LNCAP (cell line): ENCODE measurements at regions not wholly inside any gene's neighbourhood (a gene's known extent, or its start where the extent isn't known, plus 50 kb on each side); places are given as distances from the start of the nearest gene placed in this dataset.

Experiments
- TF ChIP-seq, protein P1 (sequence below): fragments of 450-650 bp; IDR thresholded peaks from 2 replicates; pipeline ENCODE4 v1.5.1; 2017; ENCODE audit warnings: mild to moderate bottlenecking

DNA sequence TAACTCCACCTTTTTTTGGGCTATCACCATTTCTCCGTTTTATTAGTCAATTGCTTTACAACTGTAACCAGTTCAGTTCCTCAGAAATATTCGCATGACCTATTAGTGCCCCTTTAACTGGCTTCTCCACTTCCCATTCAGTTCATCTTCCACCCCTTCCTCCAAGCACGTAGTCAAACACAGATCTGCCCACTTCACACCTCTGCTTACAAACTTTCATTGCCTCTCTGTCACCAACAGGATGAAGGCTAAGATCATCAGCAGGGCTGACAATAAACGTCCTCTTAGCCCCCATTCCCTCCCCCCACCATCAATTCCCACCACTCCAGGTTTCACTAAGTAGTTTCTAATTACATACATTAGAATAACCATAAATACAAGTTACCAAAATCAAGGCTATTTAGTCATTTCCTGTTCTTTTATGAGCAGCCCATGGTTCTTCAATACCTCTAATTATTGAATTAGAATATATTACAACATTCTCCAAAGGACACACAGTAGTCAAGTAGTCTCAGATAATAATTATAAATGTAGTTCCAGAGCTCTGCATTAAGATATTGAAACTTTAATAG is 95.7 kb downstream of the SPRY2 start:
- TF ChIP-seq, protein P1, sequence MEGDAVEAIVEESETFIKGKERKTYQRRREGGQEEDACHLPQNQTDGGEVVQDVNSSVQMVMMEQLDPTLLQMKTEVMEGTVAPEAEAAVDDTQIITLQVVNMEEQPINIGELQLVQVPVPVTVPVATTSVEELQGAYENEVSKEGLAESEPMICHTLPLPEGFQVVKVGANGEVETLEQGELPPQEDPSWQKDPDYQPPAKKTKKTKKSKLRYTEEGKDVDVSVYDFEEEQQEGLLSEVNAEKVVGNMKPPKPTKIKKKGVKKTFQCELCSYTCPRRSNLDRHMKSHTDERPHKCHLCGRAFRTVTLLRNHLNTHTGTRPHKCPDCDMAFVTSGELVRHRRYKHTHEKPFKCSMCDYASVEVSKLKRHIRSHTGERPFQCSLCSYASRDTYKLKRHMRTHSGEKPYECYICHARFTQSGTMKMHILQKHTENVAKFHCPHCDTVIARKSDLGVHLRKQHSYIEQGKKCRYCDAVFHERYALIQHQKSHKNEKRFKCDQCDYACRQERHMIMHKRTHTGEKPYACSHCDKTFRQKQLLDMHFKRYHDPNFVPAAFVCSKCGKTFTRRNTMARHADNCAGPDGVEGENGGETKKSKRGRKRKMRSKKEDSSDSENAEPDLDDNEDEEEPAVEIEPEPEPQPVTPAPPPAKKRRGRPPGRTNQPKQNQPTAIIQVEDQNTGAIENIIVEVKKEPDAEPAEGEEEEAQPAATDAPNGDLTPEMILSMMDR = no peak

DNA sequence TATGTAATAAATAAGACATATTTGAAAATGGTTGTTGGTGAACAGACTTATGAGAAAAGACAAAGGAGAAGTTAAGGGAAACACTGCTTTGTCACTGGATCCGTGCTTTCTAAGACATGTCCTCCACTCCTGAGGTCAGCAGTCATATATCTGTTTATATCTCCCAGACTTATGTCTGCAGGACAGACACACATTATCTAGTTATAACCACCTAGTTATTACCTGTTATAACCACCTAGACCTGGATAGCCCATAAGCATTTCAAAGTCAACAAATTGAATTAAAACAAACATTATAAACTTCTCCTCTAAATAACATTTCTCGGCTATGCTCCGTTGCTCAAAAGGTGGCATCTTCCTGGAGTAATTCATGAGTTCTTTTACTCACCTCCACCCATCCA is 96.4 kb downstream of the SPRY2 start:
- TF ChIP-seq, protein P1 = no peak

DNA sequence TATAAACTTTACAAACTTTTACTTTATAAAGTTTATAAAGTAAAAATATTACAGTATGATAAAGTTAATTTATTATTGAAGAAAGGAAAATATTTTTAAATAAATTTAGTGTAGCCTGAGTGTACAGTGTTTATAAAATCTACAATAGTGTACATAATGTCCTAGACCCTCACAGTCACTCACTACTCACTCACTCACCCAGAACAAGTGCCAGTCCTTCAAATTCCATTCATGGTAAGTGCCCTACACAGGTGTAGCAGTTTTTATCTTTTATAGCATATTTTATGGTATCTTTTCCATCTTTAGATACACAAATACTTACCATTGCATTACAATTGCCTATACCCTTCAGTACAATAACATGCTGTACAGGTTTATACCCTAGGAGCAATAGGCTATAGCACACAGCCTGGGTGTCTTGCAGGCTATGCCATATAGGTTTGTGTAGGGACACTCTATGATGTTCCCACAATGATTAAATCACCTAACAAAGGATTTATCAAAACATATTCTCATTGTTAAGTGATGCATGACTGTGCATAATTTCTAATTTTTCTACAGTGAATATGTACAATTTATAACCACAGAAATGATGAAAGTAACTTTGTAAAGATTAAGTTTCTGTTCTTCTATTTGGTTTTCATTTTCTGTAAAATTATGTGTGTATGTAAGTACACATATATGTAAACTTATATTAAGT is 98.0 kb downstream of the SPRY2 start:
- TF ChIP-seq, protein P1 = no peak

DNA sequence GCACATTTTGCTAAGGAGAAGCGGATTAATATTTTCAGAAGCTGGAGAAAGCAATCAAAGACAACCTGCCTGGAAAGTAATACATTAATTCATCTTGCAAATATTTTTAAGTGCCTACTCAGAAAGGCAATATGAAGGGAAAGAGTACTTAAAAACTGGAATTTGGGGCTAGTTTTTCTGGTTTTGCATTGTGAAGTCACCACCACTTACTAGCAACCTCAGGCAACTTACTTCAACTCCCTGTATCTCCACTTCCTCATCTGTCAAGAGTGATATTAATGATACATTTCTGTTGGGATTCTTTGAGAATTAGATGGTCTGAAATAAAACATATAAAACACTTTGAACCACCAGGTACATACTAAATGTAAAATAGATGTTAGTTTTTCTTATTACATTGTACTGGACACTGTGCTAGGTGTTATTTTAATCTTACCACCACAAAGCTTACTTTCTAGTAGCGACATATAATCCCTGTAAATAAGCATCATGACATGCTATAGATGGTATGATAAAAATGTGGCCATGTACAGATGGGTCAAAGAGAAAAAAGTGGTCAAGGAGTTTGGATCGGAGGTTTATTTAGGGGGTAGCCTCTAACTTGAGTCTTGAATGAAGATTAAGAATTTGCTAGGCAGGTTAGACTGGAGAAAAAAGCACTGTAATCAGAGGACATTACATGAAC is 101.2 kb downstream of the SPRY2 start:
- TF ChIP-seq, protein P1 = no peak

DNA sequence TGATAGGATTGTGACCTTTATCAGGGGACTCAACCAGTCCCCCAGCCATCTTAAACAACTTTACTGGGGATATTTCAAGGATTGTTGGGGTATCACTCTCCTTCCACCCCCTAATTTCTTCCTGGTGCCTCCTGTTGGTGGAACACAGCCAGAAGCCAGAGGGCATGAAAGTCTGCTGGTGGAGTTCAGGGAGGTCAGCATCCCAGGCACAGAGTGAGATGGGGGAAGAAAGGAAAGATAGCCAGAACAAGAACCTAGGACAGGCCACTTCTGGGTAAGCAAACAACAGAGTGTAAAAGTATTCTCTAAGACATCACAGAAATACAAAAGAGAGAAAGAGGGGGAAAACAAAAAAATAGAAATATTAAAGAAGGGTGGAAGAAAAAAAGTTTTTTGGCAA is 101.8 kb downstream of the SPRY2 start:
- TF ChIP-seq, protein P1 = no peak

DNA sequence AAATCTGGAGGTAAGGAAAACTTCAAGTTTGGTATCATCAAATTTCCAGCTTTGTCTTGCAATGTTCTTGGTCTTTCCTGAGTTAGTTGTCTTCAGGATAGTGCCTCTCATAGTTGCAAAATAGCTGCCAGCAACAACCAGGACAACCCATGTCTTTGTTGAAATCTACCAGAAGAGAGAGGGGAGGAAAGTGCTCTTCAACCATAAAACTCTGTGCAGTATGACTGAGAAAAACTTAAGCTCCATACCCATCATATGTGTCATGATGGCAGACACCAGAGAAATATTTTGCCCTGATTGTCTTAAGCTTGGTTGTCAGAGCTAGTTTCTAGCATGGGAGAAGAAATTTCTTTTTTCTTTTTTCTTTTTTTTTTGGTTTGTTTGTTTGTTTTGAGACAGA is 103.3 kb downstream of the SPRY2 start:
- TF ChIP-seq, protein P1 = no peak

DNA sequence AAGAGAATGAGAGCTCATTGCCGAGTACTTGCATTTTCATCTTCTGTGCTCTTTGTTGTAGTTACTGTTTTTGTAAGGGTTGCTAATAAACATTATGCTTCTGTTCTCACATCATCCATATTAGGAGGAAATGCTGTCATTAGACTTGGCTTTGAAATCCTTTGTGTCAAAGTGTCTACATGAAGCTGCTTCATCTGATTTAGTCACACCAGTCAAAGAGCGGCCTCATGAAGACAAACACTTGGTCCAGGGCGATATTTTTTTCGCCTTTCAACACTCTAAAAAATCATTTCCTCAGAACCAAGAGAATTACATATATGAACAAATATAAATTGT is 105.0 kb downstream of the SPRY2 start:
- TF ChIP-seq, protein P1 = no peak
